MM.1S (cell line): ENCODE measurements at regions not wholly inside any gene's neighbourhood (a gene's known extent, or its start where the extent isn't known, plus 50 kb on each side); places are given as distances from the start of the nearest gene placed in this dataset.

ENCODE experiments used
- DNase-seq: peaks from one replicate; pipeline ENCODE4 v3.0.0-alpha.2; 2015
- H2AFZ ChIP-seq: fragments of 300-600 bp; sonication (generic); 2 replicates; pipeline ENCODE4 v1.6.0; 2016; ENCODE audit warnings: antibody characterized with exemption, low read length
- H3F3A ChIP-seq: fragments of 300-600 bp; sonication (generic); 2 replicates; pipeline ENCODE4 v1.6.1; 2016; ENCODE audit warnings: mild to moderate bottlenecking, antibody characterized with exemption, low read length, moderate library complexity, mixed read lengths; ENCODE audit not compliant: insufficient read depth
- H3K27ac ChIP-seq: fragments of 300-600 bp; sonication (generic); 2 replicates; pipeline ENCODE4 v1.5.1; 2016; ENCODE audit warnings: mild to moderate bottlenecking, low read length
- H3K27me3 ChIP-seq: fragments of 300-600 bp; sonication (generic); replicated peaks from 2 replicates; pipeline ENCODE4 v1.6.0; 2016; ENCODE audit warnings: low read length; ENCODE audit not compliant: insufficient read depth
- H3K36me3 ChIP-seq: fragments of 300-600 bp; sonication (generic); replicated peaks from 2 replicates; pipeline ENCODE4 v1.6.1; 2016; ENCODE audit warnings: mild to moderate bottlenecking, low read length, mixed read lengths; ENCODE audit not compliant: insufficient read depth
- H3K4me1 ChIP-seq: fragments of 300-600 bp; sonication (generic); 2 replicates; pipeline ENCODE4 v1.6.1; 2016; ENCODE audit warnings: low read length, mixed read lengths
- H3K4me2 ChIP-seq: fragments of 300-600 bp; sonication (generic); 2 replicates; pipeline ENCODE4 v1.6.0; 2016; ENCODE audit warnings: low read depth, low read length
- H3K4me3 ChIP-seq: fragments of 300-600 bp; sonication (generic); 2 replicates; pipeline ENCODE4 v1.5.1; 2016; ENCODE audit warnings: low read length, mixed read lengths
- H3K79me2 ChIP-seq: fragments of 300-600 bp; sonication (generic); 2 replicates; pipeline ENCODE4 v1.6.1; 2016; ENCODE audit warnings: mixed run types, low read length, mixed read lengths
- H3K9ac ChIP-seq: fragments of 300-600 bp; sonication (generic); 2 replicates; pipeline ENCODE4 v1.6.1; 2016; ENCODE audit warnings: low read length, mixed read lengths
- H3K9me2 ChIP-seq: fragments of 300-600 bp; sonication (generic); replicated peaks from 2 replicates; pipeline ENCODE4 v1.6.1; 2016; ENCODE audit warnings: mild to moderate bottlenecking, low read length, mixed read lengths; ENCODE audit not compliant: insufficient read depth
- H3K9me3 ChIP-seq: fragments of 300-600 bp; sonication (generic); replicated peaks from 2 replicates; pipeline ENCODE4 v1.6.1; 2016; ENCODE audit warnings: mild to moderate bottlenecking, low read length, mixed read lengths; ENCODE audit not compliant: insufficient read depth
- H4K20me1 ChIP-seq: fragments of 300-600 bp; sonication (generic); 2 replicates; pipeline ENCODE4 v1.6.1; 2016; ENCODE audit warnings: mild to moderate bottlenecking, low read length, moderate library complexity, mixed read lengths; ENCODE audit not compliant: insufficient read depth
- CTCF ChIP-seq: fragments of 300-600 bp; sonication (generic); IDR thresholded peaks from 2 replicates; pipeline ENCODE4 v1.5.1; 2016; ENCODE audit warnings: antibody characterized with exemption, low read length, mixed read lengths
- EZH2 ChIP-seq: fragments of 300-600 bp; sonication (generic); optimal IDR thresholded peaks from 2 replicates; pipeline ENCODE3; 2017; ENCODE audit warnings: low read depth, mild to moderate bottlenecking, antibody characterized with exemption, low read length, mixed read lengths
- EZH2phosphoT487 ChIP-seq: fragments of 300-600 bp; sonication (generic); IDR thresholded peaks from 2 replicates; pipeline ENCODE4 v1.6.1; 2018; ENCODE audit warnings: antibody characterized with exemption, low read length

GRCh38 chr1:214777364-214777763 lies 174.4 kb downstream of the CENPF start:
- H3K4me1 ChIP-seq: 0 out of 2 replicates have a peak, but pooled peaks cover 5% of the 10 kb centered on the region
- no peak overlapping the region for H3K4me2 ChIP-seq
- no peaks in the 10 kb centered on the region for H3K79me2 ChIP-seq
- DNase-seq: no peak
- no peak overlapping the region for H3K4me3 ChIP-seq
- H4K20me1 ChIP-seq: no peaks in the 10 kb centered on the region
- no peaks in the 10 kb centered on the region for H3F3A ChIP-seq
- no peak overlapping the region for H3K9ac ChIP-seq
- H3K27ac ChIP-seq: no peak overlapping the region
- H3K36me3 ChIP-seq: no peaks in the 10 kb centered on the region
- no peaks in the 10 kb centered on the region for H3K9me2 ChIP-seq
- H2AFZ ChIP-seq: no peak overlapping the region
- no peaks in the 10 kb centered on the region for H3K27me3 ChIP-seq
- no peaks in the 10 kb centered on the region for H3K9me3 ChIP-seq
- TF ChIP-seq CTCF: no peak
- TF ChIP-seq EZH2: no peak
- TF ChIP-seq EZH2phosphoT487: no peak

- Histone ChIP-seq H3K9me2 (no peaks in the 10 kb centered on the region), H3K4me1 (no peaks in the 10 kb centered on the region), H2AFZ (no peak overlapping the region), H3K27me3 (no peaks in the 10 kb centered on the region), H3K9ac (no peak overlapping the region), H3K9me3 (no peaks in the 10 kb centered on the region), H3K36me3 (no peaks in the 10 kb centered on the region), H3K4me2 (no peak overlapping the region), H3K79me2 (no peaks in the 10 kb centered on the region), H3K27ac (no peak overlapping the region), H4K20me1 (no peaks in the 10 kb centered on the region), H3K4me3 (no peak overlapping the region), H3F3A (no peaks in the 10 kb centered on the region)
- DNase-seq: no peak
- TF ChIP-seq EZH2phosphoT487 (no peak), CTCF (no peak), EZH2 (no peak)
Observed at GRCh38 chr1:214791961-214792360, 189.0 kb downstream of the CENPF start.

- no peak overlapping the region for H3K27ac ChIP-seq
- no peaks in the 10 kb centered on the region for H3K4me1 ChIP-seq
- no peak for DNase-seq
- no peaks in the 10 kb centered on the region for H3K79me2 ChIP-seq
- H3K36me3 ChIP-seq: no peaks in the 10 kb centered on the region
- no peak overlapping the region for H3K4me3 ChIP-seq
- no peaks in the 10 kb centered on the region for H4K20me1 ChIP-seq
- no peaks in the 10 kb centered on the region for H3K9me2 ChIP-seq
- no peaks in the 10 kb centered on the region for H3K9me3 ChIP-seq
- H3K4me2 ChIP-seq: no peak overlapping the region
- no peak overlapping the region for H2AFZ ChIP-seq
- H3K9ac ChIP-seq: no peak overlapping the region
- H3K27me3 ChIP-seq: no peaks in the 10 kb centered on the region
- no peak for TF ChIP-seq EZH2phosphoT487
- TF ChIP-seq CTCF: no peak
- no peak for TF ChIP-seq EZH2
- H3F3A ChIP-seq: no peaks in the 10 kb centered on the region
Observed at GRCh38 chr1:214792527-214793186, 189.7 kb downstream of the CENPF start.
